GM18505 (cell line): ENCODE measurements at regions not wholly inside any gene's neighbourhood (a gene's known extent, or its start where the extent isn't known, plus 50 kb on each side); places are given as distances from the start of the nearest gene placed in this dataset.

ENCODE experiments used
- ATAC-seq: cut with Tn5 transposase; IDR thresholded peaks from one replicate; pipeline ENCODE4 v1.9.1; 2021; ENCODE audit not compliant: unreplicated experiment
- POLR2A ChIP-seq: IDR thresholded peaks from 4 replicates; pipeline ENCODE4 v1.6.1; 2011; ENCODE audit warnings: borderline replicate concordance; ENCODE audit not compliant: insufficient read depth, insufficient read length; ENCODE audit errors: extremely low read depth

DNA sequence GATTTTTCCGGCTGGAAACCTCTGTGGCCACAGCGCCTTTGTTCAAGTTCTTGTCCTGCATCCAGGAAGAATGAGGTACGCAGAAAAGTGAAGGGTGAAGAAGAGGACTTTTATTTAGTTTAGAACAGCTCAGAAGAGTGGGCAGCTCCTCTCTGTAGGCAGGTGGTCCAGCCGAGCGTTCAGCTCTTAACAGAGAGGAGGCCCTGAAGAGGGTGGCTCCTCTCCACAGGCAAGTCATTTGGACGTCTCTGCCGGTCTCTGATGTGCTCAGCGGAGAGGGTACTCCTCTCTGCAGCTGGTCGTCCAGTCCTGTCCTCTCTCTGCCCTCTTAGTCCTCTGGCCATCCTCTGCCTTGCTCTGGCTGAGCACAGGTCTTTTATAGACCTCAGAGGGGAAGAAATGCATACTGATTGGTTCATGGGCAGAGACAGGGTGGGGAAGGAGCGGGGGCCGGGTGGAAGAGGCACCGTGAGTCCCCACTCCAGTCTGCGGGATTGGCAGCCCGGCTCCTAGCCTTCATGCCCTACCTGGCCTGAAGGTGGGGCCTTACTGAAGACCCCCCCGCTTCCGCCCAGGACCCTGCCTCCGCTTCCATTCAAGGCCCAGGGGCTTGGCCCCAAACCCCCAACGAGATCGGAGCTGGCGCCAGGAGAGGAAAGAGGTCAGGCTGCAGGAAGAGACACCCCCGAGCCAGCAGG lies 70.0 kb upstream of the NKD1 start:
- ATAC-seq, result no peak
- no peak for TF ChIP-seq POLR2A

DNA sequence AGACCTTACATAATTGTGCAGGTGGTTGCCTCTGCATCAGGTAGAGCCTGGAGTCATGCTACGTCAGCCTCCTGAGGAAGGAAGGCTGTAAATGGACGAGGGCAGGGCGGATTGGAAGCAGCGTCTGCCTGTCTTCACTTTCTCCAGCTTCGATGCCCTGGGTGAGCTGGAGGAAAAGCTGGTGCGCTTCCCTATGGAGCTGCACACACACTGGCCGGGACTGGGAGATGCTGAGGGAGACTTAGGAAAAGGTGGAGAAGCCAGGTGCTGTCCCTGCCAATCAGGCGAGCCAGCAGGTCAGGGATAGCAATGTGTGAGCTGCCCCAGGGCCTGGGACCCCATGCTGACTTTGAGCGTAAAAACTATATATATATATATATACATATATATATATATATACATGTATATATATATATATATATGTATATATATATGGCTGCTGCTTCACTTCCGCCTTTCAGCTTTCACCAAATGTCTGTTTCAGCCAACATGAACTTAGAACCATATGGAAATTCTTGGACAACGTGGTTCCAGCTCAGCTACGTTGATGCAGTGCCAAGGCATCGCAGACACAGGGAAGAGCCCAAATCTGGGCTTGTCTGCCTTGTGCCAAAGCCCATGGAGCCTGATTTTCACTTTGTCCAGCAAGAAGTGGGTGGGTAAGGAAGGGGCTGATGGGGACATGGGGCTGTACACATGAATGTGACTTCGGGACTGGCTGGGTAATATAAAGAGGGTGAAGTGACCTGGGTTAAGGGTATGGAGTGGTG lies 71.5 kb upstream of the NKD1 start:
- TF ChIP-seq POLR2A, result no peak

DNA sequence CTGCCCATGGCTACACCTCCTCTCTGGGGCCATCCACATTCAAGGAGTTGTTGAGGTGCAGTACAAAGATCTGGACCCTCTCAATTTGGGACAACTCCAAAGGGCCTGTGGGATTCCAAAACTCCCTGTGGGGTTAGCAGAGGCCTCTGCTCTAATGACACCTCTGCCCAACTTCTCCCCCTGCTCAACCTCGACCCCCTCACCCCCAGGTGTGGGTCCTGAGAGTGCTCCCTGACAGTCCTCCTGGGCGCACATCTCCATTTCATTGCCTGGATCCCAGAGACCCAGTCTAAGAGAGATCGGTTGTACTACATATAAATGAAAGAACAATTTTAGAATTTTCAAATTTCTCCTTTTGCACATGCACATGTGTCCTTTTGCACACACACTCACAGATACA lies 73.0 kb upstream of the NKD1 start:
- TF ChIP-seq POLR2A, result no peak
- no peak for ATAC-seq

More for the DNA sequence above, 71.5 kb upstream of the NKD1 start:
- ATAC-seq, result no peak

DNA sequence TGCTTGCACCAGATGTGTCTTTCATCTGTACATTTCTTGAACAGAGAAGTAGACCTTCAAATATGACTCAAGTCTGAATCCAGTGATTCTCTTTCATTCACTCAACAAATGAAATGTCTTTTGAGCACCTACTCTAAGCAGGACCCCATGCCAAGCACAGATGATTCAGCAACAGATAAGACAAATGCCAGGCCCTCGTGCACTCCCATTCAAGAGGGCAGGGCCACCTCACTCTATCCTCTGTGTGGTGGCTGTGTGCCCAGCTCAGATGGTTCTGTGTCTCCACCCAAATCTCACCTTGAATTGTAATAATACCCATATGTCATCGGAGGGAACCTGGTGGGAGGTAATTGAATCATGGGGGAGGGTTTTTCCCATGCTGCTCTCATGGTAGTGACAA lies 74.1 kb upstream of the NKD1 start:
- ATAC-seq, result no peak
- TF ChIP-seq POLR2A, result no peak

DNA sequence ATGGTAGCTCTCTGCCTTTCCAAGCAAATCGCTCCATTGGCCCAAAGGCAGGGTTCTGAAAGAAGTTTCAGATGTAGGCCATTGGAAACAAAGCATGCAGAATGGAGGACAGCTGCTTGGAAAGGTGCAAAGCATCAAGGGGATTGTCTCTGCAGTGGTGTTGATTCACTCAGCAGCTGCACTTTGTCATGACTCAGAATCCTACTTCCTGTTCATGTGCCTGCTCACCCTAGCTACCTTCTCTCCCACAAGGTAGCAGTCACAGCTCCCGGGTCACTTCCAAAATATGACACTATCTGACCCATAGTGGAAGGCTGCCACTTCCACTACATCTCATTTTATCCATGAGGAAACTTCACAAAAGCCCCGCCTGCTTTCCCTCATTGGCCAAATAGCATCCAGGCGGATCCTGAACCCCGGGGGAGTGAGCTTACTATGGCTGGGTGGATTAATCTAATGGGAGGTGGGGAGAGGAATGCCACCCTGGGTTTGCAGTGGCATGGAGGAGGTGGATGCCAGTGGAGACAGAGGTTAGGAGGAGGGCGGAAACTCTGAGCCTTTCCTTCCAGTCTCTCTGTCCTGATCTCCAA lies 74.7 kb upstream of the NKD1 start:
- ATAC-seq, result peak; percentile 64
- TF ChIP-seq POLR2A, result no peak

DNA sequence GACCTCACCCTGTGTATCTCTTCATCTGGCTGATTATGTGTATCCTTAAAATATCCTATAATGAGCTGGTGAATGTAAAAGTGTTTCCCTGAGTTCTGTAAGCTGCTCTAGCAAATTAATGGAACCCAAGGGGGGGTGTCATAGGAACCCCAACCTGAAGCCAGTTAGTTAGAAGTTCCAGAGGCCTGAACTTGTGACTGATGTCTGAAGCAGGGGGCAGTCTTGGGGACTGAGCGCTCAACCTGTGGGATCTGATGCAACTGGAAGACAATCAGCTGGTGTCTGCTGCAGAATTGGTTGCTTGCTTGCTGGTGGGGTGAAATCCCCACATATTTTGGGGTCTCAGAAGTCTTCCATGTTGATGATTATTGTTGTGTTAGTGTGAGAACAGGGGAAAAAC lies 75.7 kb upstream of the NKD1 start:
- no peak for ATAC-seq
- TF ChIP-seq POLR2A, result no peak

DNA sequence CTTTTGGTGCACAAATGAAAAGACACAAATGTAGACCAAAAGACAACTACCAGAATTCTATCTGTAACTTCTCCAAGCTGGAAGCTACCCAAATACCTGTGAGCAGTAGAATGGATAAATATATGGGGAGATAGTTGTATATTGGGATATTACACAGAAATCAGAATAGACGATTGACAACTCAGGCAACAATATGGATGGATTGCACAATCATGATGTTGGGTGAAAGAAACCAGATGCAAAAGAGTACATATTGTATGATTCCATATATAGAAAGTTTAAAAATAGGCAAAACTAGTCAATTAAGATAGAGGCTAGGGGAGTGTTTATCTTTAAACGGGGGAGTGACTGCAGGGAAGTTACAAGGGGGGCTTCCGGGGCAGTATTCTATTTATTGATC lies 77.5 kb upstream of the NKD1 start:
- no peak for TF ChIP-seq POLR2A

DNA sequence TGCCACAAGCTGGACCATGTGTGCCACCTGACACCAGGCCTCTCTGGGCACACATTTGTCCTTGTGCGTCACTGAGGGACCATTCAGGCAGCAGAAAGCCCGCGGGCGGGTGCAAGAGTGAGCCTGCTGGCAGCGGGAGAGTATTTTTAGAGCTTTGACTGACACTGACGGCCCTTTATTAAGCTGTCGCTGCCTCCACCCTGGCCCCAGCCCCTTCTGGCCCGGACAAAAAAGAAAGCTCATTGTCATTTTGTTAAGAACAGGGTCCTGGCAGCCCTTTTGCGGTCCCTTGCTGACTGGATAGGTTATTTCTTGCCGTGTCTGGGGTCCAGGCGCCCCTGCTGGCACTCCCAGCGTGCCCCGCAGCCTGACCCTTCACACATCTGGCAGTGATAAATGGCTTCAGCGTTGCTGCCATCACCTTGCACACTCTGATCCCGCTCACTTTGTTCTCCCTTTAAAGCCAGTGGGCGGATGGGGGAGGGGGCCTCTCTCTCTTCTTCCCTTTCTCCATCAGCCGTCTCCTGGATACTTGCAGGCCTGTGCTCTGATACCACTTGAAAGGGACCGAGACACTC lies 78.4 kb upstream of the NKD1 start:
- no peak for TF ChIP-seq POLR2A

More for the DNA sequence above, 77.5 kb upstream of the NKD1 start:
- no peak for ATAC-seq

DNA sequence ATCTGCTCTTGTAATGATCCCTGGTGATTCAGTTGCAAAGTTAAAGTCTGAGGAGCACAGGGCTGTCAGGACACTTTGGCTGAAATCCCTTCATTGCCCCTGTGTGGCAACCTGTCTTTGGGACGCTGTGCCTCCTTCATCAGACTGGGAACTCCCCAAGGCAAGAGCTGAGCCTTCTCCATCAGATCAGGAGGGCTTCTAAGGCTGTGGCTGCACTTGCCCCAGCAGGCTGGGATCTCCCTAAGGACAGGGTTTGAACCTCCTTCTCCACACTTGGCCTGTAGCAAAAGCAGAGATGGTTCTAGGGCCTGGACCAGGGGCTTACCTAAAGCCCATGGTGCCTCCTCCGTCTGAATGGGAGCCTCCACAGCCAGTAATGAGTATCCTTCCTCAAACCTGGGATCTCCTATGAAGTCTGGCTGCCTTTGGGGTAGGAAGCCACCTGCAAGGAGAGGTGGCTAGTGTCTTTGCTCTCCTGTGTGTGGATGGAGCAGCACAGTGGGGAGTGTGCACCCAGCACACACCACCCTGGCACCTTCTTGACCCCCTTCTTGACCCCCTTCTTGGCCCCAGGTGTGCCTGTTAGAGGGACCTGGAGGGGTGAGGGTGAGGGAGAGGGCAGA lies 79.0 kb upstream of the NKD1 start:
- no peak for TF ChIP-seq POLR2A
- ATAC-seq, result no peak

More for the DNA sequence above, 78.4 kb upstream of the NKD1 start:
- ATAC-seq, result no peak

DNA sequence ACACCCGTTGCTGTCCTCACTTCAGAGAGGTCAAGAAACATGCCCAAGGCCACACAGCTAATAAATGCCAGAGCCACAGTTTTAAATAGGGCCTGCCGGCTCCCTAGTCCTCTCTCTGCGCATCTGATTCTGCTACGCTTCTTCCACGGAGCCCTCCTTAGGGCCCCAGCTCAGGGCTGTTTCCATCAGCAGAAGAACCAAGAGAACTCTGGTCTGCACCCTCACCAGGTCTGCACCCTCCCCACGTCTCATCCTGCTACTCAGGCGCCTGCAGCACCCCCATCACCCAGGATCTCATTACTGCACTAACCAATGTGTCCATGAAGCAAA lies 79.5 kb upstream of the NKD1 start:
- TF ChIP-seq POLR2A, result no peak
- ATAC-seq, result no peak

DNA sequence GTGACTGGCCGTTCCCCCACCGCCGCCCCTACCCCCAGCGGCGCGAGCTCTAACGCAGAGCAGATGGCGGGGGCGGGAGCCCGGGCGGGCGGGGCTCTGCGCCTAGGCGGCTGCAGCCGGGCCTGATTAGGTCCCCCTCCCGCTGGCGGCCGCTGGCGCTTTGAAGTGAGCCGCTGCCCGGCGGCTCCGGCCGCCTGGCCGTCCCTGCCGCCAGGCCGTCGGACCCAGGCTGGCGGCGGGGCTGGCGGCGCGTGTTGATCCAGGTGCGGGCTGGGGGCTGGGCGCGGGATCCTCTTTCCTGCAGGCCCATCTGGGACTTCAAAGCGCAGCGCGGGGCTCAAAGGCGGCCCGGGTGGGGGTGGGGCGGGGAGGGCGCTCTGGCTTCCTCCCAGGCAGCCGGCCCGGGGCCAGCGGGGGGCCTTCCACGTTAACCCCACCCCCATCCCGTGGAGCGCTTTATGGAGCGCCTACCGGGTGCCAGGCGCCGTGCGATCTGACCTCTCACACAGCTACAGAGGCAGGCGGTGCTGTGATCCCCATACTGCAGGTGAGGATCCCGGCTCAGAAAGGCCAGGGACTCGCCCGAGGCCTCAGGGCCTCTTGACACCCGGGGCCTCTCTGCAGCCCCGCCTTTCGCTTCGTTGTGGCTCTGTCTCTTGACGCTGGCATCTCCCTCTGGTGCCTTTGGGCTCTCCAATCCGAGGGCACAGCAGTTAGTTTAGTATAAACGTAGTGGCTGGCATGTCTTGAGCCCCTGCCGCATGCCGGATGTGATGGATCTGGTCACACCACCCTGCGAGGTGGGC lies 80.0 kb upstream of the NKD1 start:
- ATAC-seq, result peak; percentile 51

DNA sequence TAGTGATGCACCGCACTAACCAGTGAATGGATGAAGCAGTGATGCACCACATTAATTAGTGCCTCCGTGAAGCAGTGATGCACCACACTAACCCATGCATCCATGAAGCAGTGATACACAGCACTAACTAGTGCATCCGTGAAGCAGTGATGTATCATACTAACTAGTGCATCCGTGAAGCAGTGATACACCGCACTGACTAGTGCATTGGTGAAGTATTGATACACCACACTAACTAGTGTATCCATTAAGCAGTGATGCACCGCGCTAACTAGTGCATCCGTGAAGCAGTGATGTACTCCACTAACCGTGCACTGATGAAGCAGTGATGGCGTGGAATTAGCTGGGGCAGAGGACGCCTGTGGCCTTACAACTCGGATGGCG lies 80.6 kb upstream of the NKD1 start:
- no peak for TF ChIP-seq POLR2A
- ATAC-seq, result no peak

More for the DNA sequence above, 80.0 kb upstream of the NKD1 start:
- TF ChIP-seq POLR2A, result no peak
